NCI-H146 (cell line): ENCODE measurements at regions not wholly inside any gene's neighbourhood (a gene's known extent, or its start where the extent isn't known, plus 50 kb on each side); places are given as distances from the start of the nearest gene placed in this dataset.

ENCODE experiments used
- DNase-seq: peaks from one replicate; lab custom pipeline; 2025; lab: John Stamatoyannopoulos, UW

DNA sequence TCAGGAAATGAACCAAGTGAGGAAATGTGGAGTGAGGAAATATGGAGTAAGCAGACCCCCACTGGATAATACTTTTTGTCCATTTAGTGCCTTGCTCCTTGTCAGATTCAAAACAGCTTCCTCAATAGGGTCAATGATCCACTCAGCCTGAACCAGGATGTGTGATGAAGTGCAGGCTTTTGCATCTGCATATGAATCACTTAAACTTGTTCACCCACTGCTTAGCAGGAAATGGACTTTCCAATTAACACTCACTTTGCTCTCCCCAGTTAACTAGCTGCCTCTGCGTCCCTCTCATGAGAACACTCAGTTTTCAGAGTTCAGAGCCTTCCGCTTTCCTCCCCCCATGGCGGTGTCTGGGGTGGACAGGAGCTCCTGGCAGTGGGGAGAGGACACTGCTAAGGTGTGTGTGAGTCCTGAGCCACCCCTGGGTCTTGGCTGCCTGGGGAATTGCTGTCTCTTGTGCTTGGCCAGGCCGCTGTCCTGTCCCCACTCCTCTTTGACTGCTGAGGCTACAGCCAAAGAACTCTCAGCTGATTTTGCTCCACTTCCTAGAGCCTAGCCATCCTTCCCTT lies 621.8 kb downstream of the CDH26 start:
- DNase-seq, result no peak

DNA sequence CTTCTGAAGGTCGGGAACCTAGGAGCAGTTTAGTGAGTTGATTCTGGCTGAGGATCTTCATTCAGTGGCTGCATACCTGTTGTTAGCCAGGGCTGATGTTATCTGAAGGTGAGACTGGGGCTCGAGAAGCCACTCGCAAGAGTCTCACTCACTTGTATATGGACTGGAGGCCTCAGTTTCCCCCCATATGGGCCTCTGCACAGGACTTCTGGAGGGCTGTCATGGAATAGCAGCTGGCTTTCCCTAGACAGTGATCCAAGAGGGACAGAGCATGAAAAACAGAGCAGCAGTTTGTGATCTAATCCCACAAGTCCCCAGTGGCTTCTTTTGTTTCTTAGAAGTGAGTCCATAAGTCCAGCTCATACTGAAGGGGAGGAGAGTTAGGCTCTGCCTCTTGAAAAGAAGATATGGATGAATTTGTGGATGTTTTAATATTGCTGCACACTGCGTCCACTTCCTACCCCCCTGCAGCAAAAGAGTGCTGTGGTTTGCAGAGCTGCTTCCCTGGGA lies 623.4 kb downstream of the CDH26 start:
- no peak for DNase-seq

DNA sequence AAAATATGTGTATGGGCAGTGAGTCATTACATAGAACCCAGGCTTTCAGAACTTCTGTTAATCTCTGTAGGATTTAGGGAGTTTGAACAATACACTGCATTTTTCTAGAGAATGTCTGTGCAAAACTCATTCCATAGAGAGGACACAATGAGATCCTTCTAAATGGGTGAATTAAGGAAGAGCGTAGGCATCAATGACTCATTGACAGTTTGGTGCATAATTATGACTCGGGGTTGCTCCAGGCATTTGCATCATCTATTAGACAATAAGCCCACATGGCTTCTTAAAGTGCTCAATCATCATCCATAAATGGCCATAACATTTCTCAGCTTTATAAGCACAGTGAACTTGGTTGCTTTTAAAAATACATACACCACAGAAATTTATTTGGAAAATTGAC lies 625.5 kb downstream of the CDH26 start:
- DNase-seq, result no peak

DNA sequence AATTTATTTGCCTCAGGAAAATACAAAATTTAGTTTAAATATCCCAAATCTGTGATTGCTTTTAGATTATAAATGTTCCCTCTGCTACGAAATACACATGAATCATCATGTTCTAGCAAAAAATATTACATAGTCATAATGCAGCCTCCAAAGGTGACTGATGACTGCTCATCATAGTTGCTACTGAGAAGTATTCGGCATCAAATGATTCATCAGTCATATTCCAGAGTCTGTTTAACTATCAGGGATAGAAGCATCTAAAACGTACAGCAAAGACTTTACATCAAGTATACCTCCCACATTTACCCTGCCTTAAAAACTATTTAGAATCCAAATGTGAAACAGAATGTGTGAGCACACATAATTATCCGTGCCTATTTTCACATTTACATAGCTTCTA lies 626.0 kb downstream of the CDH26 start:
- no peak for DNase-seq

DNA sequence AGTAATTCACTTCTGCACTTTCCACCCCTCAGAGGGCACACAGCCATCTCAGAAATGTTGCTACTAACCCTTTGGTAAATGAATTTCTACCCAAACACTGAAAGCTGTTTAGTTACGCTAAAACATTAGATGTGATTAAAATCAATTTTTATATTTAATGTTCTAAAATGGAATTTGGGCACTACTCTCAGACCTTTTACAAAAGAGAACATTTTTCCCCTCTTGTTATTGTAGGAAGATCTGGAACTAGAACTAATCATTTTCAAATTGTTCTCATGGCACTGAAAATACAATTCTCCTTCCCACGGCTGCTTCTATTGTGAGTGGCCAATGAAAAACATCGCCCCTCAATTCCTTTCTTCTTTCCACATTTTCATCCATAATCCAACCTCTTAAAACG lies 627.4 kb downstream of the CDH26 start:
- no peak for DNase-seq

DNA sequence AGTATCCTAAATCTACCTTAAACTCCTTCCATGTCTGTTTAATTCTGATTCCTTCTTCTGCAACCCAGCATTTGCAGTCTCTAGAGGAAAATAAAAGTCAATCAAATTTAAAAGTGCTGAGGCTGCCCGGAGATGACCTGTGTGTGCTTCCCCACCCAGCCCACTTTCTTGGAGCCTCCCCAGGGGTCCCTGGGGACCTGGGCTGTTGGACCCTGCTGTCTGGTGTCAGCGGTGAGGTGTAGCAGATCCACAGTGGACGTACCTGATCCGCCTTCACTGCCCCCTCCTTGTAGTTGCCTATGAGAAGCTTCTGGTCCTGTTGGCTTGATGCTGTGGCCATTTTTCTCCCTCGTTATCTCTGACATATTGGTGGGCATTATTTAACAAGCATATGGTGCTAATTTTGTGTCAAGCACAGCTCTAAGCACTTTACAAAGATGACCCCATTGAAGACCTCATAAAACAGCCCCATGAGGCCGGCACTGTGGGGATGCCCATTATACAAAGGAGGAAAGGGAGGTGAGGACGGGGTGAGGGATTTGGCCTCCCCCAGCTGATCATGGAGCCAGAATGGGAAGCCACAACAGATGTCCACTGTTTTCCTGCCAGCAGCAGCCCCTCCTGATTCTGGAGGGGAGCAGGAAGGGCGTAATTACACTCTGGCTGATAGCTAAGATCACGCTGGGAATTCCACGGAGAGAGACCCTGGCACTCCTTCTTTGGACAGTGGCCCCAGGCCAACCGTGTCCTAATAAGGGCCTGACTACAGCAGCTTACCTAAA lies 628.2 kb downstream of the CDH26 start:
- peak; percentile 78 for DNase-seq

DNA sequence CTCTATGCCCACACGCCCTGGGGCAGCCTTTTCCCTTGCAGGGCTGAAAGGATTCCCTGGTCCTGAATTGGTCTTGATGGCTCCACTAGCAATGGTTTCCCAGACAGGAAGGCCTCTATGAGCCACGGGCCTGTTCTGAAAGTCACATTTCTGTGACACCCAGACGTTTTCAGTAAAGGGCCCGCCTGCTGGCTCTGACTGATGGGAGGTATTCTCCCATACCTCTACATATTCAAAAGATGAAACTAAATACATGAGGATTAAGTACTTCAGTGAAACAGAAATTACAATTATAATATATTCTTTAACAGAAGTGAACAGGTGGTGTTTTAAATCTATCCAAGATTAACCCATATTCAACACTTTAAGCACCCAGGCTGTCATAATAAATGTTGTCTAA lies 629.8 kb downstream of the CDH26 start:
- no peak for DNase-seq

DNA sequence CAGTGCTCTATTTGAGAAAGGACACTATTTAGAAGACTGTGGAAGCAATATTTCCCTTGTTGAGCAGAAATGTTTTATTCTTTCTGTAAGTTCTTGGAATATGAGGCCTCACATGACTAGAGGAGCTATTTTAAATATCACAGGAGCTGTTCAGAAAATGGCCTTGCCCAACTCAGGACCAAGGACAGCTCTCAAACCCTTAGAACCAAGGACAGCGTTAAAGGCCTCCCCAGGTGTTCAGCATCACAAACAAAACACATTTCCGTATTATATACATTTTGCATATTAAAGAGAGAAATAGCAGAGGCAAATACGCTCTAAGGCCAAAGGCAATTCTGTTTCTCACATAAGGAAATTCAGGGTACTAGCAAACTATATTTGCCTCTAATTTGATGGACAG lies 631.4 kb downstream of the CDH26 start:
- DNase-seq, result no peak

DNA sequence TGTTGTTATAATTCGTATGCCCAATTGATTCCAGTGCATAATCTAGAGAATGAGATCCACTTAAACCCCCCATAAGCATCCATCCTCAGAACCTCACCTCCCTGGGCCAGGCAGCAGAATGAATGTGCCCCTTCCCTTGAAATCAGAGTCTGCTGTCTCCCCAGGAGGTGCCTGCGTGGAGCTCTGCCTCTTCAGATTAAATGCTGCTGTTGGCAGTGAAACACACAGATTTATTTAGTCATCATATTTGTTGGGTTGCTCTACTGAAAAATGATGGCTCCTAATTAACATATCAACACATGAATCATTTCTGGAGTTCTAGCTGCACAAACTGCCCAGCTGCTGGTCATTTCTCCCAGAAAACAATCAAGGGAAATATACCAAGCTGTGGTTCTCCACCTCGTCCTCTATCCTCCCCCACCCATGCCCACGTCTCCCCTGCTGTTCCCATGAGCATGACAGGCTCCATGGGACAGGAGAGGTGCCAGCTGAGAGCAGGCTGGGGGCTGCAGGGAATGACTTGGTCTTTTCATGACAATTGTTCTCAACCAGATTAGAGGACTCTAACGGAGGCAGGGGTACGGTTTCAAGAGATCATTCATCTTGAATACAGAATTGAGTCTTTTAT lies 633.1 kb downstream of the CDH26 start:
- DNase-seq, result no peak

DNA sequence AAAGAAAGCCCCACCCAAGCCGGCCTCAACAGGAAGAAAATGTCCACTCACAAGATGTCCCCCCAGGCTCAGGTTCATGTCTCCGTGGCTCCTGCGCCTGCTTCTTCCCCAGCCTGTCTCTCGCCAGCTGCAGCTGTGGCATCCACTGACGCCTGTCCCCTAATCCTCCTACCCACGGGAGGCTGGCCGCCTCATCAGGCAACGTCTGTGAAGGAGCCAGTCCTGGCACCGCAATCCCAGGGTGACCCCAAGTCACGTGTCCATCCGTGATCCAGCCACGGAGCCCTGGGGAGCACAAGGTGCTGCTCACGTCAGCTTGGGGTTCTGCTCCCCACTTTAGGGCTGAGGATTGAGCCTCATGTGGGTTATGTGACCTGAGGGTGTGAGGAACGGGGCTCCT lies 640.3 kb downstream of the CDH26 start:
- no peak for DNase-seq

DNA sequence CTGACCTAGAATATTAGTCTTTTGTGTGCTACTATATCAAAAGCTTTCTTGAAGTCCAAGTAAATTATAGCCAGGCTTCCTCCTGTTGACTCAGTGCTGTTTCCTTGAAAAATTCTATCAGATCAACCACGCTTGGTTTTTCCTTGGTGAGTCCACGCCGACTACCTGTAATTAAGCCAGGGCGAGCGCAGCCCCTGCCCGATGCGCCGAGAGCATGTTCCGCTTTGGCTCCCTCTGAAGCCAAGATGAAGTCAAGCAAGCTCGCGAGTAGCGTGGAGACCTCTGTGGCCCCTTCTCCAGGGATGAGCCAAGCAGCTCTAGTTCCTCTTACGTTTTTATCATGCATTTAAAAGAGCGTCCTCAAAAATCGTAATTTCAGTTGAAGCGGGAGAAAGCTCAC lies 641.2 kb downstream of the CDH26 start:
- DNase-seq, result no peak

DNA sequence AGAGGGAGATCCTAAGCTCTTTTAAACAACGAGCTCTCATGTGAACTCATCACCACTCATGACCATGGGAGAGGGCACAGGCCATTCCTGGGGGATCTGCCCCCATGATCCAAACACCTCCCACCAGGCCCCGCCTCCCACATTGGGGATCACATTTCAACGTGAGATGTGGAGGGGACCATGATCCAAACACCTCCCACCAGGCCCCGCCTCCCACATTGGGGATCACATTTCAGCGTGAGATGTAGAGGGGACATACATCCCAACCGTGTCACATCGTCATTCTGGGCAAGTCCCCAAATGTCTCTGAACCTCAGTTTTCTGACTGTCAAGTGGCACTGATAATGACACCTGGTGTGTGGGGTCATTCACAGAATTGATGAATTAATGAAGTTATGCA lies 641.8 kb downstream of the CDH26 start:
- DNase-seq, result no peak

DNA sequence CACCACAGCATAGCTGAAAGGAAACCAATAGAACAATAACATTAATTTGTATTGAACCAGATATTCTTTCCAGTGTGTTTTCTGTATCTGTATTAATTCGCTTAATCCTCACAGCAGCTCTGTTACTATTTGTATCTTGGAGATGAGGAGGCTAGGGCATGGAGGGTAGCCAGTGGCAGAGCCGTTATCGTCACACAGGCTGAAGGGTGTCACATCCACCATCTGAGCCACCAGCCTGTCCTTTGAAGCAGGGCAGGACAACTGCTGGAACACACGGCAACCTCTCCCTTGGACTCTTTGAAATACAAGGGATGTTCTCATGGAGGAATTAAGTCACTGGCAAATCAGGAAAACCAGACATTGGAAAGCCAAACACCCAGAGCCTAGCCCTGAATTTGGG lies 628.0 kb upstream of the CDH4 start:
- DNase-seq, result no peak

DNA sequence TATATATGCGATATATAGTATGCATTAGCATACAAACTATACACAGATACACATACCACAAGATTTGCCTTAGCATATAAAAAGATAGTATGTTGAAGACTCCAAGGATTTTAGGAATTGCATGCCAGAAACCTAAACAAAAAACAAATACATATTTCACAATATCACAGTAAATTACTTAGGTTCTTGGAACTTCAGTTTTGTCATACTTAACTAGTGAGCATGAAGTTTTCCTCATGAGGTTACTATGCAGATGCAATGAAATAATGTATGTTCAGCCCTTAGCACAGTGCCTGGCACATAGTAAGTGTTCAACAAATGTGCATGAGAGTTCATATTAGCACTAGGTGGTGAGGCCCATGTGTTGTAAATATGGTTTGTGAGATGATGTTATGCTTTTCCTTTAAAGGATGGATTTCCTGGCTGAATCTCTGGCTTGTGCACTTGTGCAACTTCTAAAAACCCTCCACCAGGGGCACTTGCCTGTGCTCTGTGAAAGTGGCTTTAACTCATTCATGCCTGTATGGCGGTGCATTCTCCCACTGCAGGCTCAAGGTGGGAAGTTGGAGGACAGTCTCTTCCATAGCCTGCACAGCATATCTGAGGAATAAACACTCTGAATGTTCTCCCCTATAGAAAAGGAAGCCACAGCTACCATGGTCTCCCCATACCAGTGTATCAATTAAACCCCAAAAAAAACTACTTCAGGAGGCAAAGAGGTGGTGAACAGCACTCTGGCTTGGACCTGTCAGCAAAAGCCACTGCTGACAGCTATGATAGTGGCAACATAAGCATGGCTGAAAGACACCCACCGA lies 624.1 kb upstream of the CDH4 start:
- no peak for DNase-seq

DNA sequence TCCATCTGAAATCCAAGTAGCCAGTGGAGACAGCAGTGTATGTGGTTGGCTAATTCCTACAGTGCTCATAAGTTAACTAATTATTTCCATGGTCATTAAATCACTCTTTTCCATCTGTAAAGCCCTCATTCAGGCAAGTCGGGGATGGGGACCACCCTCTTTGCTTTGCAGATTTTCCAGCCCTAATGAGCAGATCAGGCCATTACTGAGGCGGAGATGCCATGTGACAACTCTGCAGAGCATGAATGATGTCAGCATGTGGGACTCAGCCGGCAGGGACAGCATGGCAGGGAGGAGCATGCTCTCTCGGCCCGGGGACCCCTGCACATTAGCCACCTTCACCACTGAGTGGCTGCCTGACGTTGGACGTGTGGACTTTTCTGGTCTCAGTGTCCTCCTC lies 623.3 kb upstream of the CDH4 start:
- DNase-seq, result no peak

DNA sequence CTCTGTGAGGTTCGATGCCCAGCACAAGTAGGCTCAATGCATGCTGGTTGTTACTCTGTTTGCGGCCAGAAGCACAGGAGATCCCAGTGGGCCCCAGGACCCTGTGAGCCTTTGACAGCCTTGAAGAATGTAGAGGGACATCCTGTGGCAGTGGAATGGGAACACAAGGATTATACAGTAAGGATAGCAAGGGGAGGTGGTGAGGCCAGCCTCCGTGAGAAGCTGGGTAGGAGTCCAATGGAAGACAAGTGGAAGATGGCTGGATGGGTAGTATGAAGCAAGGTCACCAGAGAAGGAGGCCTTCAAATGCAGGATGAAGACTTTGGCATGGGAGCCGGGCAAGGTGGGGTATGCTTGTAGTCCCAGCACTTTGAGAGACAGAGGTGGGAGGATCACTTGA lies 622.9 kb upstream of the CDH4 start:
- no peak for DNase-seq

DNA sequence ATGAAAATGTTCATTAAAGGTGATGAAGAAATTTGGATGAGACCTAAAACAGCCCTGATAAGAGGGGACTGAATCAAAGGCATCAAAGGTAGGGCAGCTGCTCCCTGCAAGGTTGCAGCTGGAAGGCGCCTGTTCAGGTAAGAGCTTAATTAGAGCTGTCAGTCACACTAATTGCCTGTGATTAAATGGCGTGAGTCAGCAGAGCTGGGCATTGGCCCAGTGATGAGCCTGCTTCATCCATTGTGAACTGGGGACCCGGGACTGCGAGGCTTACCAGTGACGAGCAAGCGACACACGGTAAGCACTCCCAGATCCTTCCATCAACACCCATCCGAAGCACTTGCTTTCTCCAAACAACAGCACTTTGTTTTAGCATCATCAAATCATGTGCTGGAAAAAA lies 621.5 kb upstream of the CDH4 start:
- DNase-seq, result peak; percentile 97

DNA sequence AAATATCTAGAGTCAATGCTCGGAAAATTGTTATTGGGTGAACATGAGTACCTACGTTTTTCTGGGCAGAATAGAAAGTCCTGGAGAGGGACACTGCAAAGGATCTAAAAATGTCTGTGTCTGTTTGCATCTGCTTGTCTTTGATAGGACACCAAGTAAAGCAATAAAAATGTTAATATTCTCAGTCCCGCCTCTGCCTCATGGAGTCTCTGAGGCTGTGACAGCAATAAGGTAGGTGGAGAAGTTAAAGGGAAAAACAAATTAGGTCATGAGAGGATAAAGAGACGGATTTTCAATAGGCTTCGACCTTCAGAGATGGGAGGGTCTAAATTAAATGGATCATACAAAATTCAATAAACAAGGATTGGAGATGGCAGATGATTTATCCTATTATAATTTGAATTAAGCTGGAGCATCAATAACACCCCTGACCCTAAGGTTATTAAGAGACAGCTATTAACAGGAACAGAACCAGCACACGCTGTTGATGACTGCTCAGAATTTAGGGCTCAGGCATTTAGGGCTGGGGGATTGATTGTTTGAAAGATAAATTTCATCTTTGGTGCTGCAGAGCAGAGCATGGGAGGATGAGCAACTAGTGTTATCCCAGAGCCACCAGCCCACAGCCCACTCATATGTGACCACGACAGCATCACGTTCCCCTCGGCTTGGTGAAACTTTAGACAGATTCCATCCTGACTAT lies 620.3 kb upstream of the CDH4 start:
- peak; percentile 60 for DNase-seq

DNA sequence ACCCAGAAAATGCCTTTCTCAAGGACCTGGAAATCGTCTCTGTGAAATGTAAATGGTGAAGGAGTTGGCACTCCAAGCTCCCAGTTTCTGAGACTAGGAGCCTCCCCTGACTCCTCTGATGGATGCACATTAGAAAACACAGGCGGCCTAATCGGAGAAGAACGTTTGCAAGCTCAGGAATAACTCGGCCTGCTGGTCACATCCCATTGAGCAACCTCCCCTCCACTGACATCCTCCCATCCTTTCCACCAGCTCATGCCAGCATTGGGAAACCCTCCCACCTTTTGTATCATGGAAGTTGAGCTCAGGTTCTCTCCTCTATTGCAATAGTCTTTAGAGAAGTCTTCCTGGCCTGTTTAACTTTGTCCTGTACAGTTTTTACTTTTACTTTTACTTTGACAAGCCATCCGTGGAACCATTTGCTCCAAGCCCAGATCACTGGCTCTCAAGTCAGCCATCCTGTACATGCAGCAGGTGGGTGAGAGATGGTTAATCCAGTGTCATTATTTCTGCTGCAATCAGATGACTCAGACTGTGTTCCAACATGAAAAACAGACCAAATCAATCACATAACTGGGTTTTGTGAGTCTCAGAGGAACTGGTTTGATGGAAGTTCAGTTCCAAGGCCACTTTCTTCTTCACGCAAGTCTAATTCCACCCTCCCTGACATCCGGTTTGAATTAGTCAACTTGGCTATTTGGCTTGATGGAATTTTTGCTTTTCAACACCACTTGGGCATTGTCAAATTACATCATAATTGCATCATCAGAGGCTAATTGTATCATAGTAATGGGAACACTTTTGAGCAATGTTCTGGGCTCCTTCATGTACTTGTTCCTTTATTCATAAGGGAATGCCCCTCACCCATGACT lies 619.4 kb upstream of the CDH4 start:
- DNase-seq, result peak; percentile 37

DNA sequence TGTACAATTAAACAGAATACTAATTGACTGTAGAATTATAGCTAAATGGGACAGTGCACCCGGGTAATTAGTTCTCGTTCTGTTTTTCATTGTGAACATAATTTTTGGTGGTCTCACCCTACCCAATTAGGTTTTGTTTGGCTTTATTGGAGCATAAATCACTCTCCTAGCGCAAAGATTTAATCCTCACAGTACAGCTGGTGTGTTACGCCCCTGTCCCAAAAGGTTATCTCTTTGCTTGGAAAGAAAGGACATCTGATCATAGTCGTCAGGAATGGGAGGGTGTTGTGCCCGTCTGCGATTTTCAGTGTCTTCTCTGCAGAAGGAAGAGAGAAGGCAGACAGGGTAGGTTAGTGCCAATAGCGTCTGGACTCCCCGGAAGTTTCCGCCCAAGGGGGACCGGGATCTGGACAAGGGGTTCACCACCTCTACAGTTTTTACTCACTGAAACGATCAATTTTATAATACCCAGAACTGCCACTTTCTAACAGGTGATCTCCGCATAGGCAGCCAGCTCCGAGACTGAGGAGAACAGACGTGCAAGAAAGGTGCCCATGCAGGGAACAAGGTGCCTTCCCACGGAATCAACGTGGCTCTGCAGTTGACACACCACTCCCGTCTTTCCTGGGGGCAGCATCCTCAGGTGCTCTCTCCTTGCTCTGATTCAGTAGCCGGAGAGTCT lies 617.4 kb upstream of the CDH4 start:
- DNase-seq, result no peak
